ENCODE measurements at regions not wholly inside any gene's neighbourhood (a gene's known extent, or its start where the extent isn't known, plus 50 kb on each side); places are given as distances from the start of the nearest gene placed in this dataset.
A peak's percentile ranks its signal among the peaks of the same experiment; 100 is the strongest.

DNA sequence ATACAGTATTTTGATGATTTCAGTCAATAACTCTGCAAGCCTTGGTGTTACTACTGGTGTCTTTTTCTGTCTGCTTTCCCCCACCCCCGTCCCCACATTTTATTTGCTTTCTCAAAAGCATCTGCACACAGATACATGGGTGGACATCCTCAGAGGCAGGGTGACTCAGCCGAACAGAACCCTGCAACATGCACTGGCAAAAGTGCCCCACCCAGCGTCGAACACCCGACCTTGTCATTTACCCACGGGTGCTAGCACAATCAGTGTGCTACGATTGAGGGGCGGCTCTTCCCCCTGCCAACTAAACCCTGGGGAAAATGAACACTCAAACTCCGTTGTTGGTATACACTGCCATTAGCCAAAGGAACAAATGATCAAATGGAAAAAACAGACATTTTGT is 115.9 kb upstream of the NAA20 start:
- TF ChIP-seq, protein P1, sequence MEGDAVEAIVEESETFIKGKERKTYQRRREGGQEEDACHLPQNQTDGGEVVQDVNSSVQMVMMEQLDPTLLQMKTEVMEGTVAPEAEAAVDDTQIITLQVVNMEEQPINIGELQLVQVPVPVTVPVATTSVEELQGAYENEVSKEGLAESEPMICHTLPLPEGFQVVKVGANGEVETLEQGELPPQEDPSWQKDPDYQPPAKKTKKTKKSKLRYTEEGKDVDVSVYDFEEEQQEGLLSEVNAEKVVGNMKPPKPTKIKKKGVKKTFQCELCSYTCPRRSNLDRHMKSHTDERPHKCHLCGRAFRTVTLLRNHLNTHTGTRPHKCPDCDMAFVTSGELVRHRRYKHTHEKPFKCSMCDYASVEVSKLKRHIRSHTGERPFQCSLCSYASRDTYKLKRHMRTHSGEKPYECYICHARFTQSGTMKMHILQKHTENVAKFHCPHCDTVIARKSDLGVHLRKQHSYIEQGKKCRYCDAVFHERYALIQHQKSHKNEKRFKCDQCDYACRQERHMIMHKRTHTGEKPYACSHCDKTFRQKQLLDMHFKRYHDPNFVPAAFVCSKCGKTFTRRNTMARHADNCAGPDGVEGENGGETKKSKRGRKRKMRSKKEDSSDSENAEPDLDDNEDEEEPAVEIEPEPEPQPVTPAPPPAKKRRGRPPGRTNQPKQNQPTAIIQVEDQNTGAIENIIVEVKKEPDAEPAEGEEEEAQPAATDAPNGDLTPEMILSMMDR (IDR thresholded peaks at IDR 0.05): no peak
- TF ChIP-seq POLR2A (IDR thresholded peaks at IDR 0.05): no peak
- WGBS, 2 donors: 63 to 74% methylated on average over 9 of the region's 9 CpGs
- no peak overlapping the region for H3K4me3 ChIP-seq (ENCODE audit: low read depth, poor library complexity, severe bottlenecking)
- intact Hi-C loops (cut with DNase I; ENCODE audit: low total_unique reads): no loop called here
- peak in 1 of 2 donors; percentile 78 for DNase-seq (ENCODE audit: low spot score in 2 of 2)

DNA sequence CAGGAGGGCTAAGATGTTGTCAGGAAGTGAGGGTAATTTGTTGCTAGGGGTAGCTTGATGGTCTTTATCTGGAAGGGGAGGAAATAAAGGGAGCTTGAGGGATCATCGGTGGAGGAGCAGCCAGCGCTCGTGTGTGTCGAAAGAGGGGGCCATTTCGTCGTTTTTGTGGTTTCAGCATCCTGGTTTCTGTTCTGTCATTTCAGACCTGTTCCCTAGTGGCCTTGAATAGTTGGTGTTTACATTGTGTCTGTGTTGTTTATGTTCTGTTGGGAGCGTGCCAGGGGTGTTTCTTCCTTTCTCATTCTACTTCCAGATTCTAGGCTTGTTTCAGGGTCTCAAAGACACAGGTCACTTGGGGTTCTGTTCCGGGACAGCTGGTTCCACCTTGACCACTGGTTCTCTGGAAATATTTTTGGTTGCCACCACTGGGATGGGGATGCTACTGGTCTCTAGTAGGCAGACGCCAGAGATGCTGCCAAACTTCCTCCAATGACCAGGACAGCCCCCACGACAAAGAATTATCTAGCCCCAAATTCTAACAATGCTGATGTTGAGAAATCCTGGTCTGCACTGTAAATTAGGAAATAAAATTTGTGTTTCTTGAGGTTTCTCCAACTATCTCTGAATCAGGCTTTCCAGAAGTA is 113.9 kb upstream of the NAA20 start:
- 55 to 64% methylated on average over 10 of the region's 10 CpGs for WGBS, 2 donors
- peak; percentile 42 to 85 for DNase-seq (ENCODE audit: low spot score in 2 of 2)
- H3K4me3 ChIP-seq (ENCODE audit: low read depth, poor library complexity, severe bottlenecking): no peak overlapping the region
- intact Hi-C loops (cut with DNase I; ENCODE audit: low total_unique reads): no loop called here
- TF ChIP-seq, protein P1 (IDR thresholded peaks at IDR 0.05): peak in 1 of 3 donors; percentile 95
- TF ChIP-seq POLR2A (IDR thresholded peaks at IDR 0.05): no peak

- 74 to 79% methylated on average over 3 of the region's 3 CpGs for WGBS, 2 donors
- no peak for TF ChIP-seq POLR2A (IDR thresholded peaks at IDR 0.05)
- TF ChIP-seq, protein P1 (IDR thresholded peaks at IDR 0.05): no peak
- intact Hi-C loops (cut with DNase I; ENCODE audit: low total_unique reads): no loop called here
- peak in 1 of 2 donors; percentile 88 for DNase-seq (ENCODE audit: low spot score in 2 of 2)
- H3K4me3 ChIP-seq (ENCODE audit: low read depth, poor library complexity, severe bottlenecking): no peak overlapping the region
These were observed 109.7 kb upstream of the NAA20 start for GRCh38 chr20:19907326-19908056.

DNA sequence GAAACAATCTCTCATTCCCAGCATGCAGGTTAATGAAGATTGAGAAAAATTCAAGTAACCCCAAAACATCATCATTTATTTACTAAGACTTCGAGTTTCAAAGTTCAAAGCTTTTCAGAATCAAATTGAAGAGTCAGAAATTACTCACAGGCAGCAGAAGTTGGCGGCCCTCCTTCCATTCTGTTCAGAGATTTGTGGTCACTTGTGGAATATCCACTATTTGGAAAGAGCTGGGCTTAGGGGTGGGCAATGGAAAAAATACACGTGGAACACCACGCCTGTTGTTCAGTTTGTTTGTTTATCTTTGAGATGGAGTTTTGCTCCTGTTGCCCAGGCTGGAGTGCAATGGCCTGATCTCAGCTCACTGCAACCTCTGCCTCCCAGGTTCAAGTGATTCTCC is 108.6 kb upstream of the NAA20 start:
- intact Hi-C loops (cut with DNase I; ENCODE audit: low total_unique reads): no loop called here
- no peak overlapping the region for H3K4me3 ChIP-seq (ENCODE audit: low read depth, poor library complexity, severe bottlenecking)
- 87% methylated on average over 4 of the region's 4 CpGs for WGBS, 2 donors
- no peak for TF ChIP-seq POLR2A (IDR thresholded peaks at IDR 0.05)
- TF ChIP-seq, protein P1 (IDR thresholded peaks at IDR 0.05): no peak
- no peak for DNase-seq (ENCODE audit: low spot score in 2 of 2)

DNA sequence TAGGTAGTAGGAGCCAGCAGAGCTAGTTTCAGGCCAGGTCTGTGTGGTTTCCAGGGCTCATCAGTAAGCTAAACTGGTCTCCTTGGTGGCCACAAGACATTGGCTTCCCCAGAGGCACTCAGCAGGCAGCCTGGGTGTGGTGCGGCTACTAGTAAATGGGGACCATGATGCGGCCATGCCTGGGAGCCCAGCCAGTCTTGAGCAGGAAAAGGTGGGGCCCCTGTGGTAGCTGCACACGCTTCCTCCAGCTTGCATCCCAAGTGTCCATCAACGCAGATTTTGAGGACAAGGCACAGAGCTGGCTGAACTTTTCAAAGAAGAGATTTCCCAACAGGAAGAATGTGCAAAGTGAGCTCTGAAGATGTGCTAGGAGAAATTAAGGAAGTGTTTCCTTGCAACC is 107.4 kb upstream of the NAA20 start:
- WGBS, 2 donors: 8 to 66% methylated on average over 4 of the region's 4 CpGs
- peak; percentile 85 to 96 for DNase-seq (ENCODE audit: low spot score in 2 of 2)
- intact Hi-C loops (cut with DNase I; ENCODE audit: low total_unique reads): no loop called here
- no peak overlapping the region for H3K4me3 ChIP-seq (ENCODE audit: low read depth, poor library complexity, severe bottlenecking)
- no peak for TF ChIP-seq POLR2A (IDR thresholded peaks at IDR 0.05)

DNA sequence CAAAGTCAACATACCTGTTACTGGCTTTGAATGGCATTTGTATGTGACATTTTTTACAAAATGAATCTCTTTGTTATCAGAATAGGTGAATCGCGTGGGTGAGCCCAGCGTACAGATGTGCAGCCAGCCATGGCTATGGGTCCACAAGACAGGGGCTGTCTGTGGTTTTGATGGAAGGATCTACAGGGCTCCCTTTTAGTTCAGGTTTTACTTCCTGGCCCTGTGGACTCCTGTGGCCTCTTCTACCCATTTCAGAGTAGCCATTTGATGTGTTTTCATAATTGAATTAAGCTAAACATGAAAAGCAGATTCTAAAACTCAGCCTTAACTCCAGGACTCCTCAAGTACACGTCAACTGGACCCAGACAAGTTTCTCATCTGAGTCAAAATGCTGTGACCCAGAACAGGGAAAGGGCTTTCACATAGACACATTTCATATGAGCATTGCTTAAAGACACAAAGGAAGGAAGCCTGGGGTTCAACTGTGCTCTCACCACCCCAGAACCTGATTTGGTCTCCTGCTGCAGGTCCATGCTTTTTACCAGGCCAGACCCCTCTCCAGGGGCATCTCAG is 105.3 kb upstream of the NAA20 start:
- 84 to 96% methylated on average over 4 of the region's 4 CpGs for WGBS, 2 donors
- intact Hi-C loops (cut with DNase I; ENCODE audit: low total_unique reads): no loop called here
- DNase-seq (ENCODE audit: low spot score in 2 of 2): no peak
- TF ChIP-seq, protein P1 (IDR thresholded peaks at IDR 0.05): no peak
- TF ChIP-seq POLR2A (IDR thresholded peaks at IDR 0.05): no peak
- H3K4me3 ChIP-seq (ENCODE audit: low read depth, poor library complexity, severe bottlenecking): no peak overlapping the region
